LNCAP (cell line): ENCODE measurements at regions not wholly inside any gene's neighbourhood (a gene's known extent, or its start where the extent isn't known, plus 50 kb on each side); places are given as distances from the start of the nearest gene placed in this dataset.

Source experiments
- CTCF ChIP-seq: fragments of 450-650 bp; IDR thresholded peaks from 2 replicates; pipeline ENCODE4 v1.5.1; 2017; ENCODE audit warnings: mild to moderate bottlenecking

- no peak for TF ChIP-seq CTCF
Measured at GRCh38 chr1:118812555-118812954, 175.6 kb downstream of the TBX15 start.

DNA sequence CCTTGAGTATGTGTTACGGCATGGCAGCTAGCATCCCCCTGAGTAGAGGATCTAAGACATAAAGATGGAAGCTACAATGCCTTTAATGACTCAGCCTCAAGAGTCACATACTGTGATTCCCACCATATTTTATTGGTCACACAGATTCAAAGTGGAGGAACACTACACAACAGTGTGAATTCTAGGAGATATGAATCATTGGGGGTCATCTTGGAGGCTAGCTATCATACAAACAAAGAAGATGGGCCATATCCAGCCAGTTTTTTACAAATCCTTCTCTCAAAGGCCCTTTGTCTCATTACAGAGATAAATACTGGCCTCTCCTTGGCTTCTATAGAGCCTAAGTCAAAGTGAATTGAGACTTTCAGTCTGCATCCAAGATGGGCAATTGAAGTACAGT, 177.0 kb downstream of the TBX15 start:
- no peak for TF ChIP-seq CTCF

- TF ChIP-seq CTCF = no peak
Measured at GRCh38 chr1:118809586-118809985, 178.6 kb downstream of the TBX15 start.

DNA sequence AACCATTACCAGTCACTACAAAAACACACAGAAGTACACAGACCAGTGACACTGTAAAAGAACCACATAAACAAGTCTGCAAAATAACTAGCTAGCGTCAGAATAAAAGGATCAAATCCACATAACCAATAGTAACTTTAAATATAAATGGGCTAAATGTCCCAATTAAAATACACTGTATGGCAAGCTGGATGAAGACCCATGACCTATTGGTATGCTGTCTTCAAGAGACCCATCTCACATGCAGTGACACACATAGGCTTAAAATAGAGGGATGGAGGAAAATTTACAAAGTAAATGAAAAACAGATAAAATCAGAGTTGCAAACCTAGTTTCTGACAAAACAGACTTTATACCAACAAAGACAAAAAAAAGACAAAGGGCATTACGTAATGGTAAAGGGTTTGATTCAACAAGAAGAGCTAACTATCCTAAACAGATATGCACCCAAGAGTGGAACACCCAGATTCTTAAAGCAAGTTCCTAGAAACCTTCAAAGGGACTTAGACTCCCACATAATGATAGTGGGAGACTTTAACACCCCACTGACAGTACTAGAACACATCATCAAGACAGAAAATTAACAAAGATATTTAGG, 196.9 kb downstream of the TBX15 start:
- no peak for TF ChIP-seq CTCF

- no peak for TF ChIP-seq CTCF
Measured at GRCh38 chr1:118788463-118788862, 199.7 kb downstream of the TBX15 start.

GRCh38 chr1:118786454-118787155, 201.5 kb downstream of the TBX15 start:
- no peak for TF ChIP-seq CTCF

GRCh38 chr1:118785246-118785645, 202.9 kb downstream of the TBX15 start:
- TF ChIP-seq CTCF = no peak
